GM23248 (cell line): ENCODE measurements at regions not wholly inside any gene's neighbourhood (a gene's known extent, or its start where the extent isn't known, plus 50 kb on each side); places are given as distances from the start of the nearest gene placed in this dataset.
A peak's percentile ranks its signal among the peaks of the same experiment; 100 is the strongest.

Experiments
- DNase-seq: peaks from one replicate; pipeline ENCODE4 v3.0.0-alpha.2; 2015
- H2AFZ ChIP-seq: fragments of 200-600 bp; sonication (generic); 2 replicates; pipeline ENCODE4 v1.6.1; 2016; ENCODE audit warnings: antibody characterized with exemption
- H3F3A ChIP-seq: fragments of 200-600 bp; sonication (generic); 2 replicates; pipeline ENCODE4 v1.6.1; 2016; ENCODE audit warnings: mild to moderate bottlenecking, antibody characterized with exemption, mixed run types; ENCODE audit not compliant: insufficient read depth
- H3K27ac ChIP-seq: fragments of 200-600 bp; sonication (generic); 2 replicates; pipeline ENCODE4 v1.5.1; 2016; ENCODE audit warnings: mild to moderate bottlenecking
- H3K27me3 ChIP-seq: fragments of 200-600 bp; sonication (generic); replicated peaks from 2 replicates; pipeline ENCODE4 v1.6.1; 2016; ENCODE audit warnings: mild to moderate bottlenecking; ENCODE audit not compliant: insufficient read depth
- H3K36me3 ChIP-seq: fragments of 200-600 bp; sonication (generic); 2 replicates; pipeline ENCODE4 v1.6.1; 2016; ENCODE audit warnings: low read depth, mild to moderate bottlenecking
- H3K4me1 ChIP-seq: fragments of 200-600 bp; sonication (generic); 2 replicates; pipeline ENCODE4 v1.6.1; 2016; ENCODE audit warnings: mild to moderate bottlenecking; ENCODE audit not compliant: insufficient read depth
- H3K4me2 ChIP-seq: fragments of 200-600 bp; sonication (generic); one replicate; pipeline ENCODE4 v1.6.1; 2016; ENCODE audit warnings: mild to moderate bottlenecking; ENCODE audit not compliant: unreplicated experiment
- H3K4me3 ChIP-seq: fragments of 200-600 bp; sonication (generic); 2 replicates; pipeline ENCODE4 v1.5.1; 2016; ENCODE audit warnings: mild to moderate bottlenecking
- H3K79me2 ChIP-seq: fragments of 200-600 bp; sonication (generic); 2 replicates; pipeline ENCODE4 v1.6.1; 2016; ENCODE audit warnings: mild to moderate bottlenecking; ENCODE audit not compliant: insufficient read depth
- H3K9ac ChIP-seq: fragments of 200-600 bp; sonication (generic); 2 replicates; pipeline ENCODE4 v1.6.1; 2016; ENCODE audit warnings: mild to moderate bottlenecking
- H3K9me2 ChIP-seq: fragments of 200-600 bp; sonication (generic); 2 replicates; pipeline ENCODE4 v1.6.1; 2016; ENCODE audit warnings: mixed run types, mild to moderate bottlenecking, moderate library complexity; ENCODE audit not compliant: insufficient read depth
- H3K9me3 ChIP-seq: fragments of 200-600 bp; sonication (generic); one replicate; pipeline ENCODE4 v1.6.1; 2017; ENCODE audit warnings: low read depth
- H4K20me1 ChIP-seq: fragments of 200-600 bp; sonication (generic); 2 replicates; pipeline ENCODE4 v1.6.0; 2016; ENCODE audit not compliant: insufficient read depth
- EZH2 ChIP-seq: fragments of 200-600 bp; sonication (generic); IDR thresholded peaks from 2 replicates; pipeline ENCODE4 v1.6.1; 2018; ENCODE audit warnings: antibody characterized with exemption, mild to moderate bottlenecking; ENCODE audit not compliant: insufficient read depth, poor library complexity, severe bottlenecking
- EZH2phosphoT487 ChIP-seq: fragments of 200-600 bp; sonication (generic); IDR thresholded peaks from 2 replicates; pipeline ENCODE4 v1.6.1; 2018; ENCODE audit warnings: antibody characterized with exemption, moderate library complexity, mild to moderate bottlenecking, low read depth; ENCODE audit not compliant: insufficient read depth
- WGBS, 2 experiments: methylation state at CpG; one replicate each; pipeline ENCODE4 v1.1.6; 2015 to 2017; ENCODE audit warnings: low lambda C conversion rate in 2 of 2, low coverage in 1 of 2; ENCODE audit errors: missing lambda C conversion rate in 2 of 2; 5-methylcytosine and 5-hydroxymethylcytosine counted together
- in situ Hi-C: fragments of 300-500 bp; cut with MboI; formaldehyde crosslinking; loops from 2 replicates; pipeline ENCODE4 v1.15.0; 2020

DNA sequence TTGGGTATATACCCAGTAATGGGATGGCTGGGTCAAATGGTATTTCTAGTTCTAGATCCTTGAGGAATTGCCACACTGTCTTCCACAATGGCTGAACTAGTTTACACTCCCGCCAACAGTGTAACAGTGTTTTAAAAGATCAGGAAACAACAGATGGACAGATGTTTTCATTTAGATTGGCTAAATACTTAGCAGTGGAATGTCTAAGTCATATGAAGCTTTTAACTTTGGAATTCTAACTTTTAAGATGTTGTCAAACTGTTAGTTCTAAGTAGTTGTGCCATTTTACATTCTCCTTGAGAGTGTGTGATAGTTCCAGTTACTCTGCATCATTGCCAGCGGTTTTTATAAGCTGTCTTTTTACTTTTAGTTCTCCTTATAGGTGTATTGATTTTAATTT, 688.8 kb downstream of the SEMA5A start:
- 9 to 10% methylated on average over 2 of the region's 2 CpGs for WGBS, 2 experiments
- Histone ChIP-seq H3K4me1 (no peaks in the 10 kb centered on the region), H3K36me3 (no peaks in the 10 kb centered on the region), H3K27me3 (no peaks in the 10 kb centered on the region), H3K9me3 (no peaks in the 10 kb centered on the region), H4K20me1 (no peaks in the 10 kb centered on the region), H3F3A (peaks cover 6% of the 10 kb centered on the region; the same call in 1 of the 2 replicates), H3K79me2 (no peaks in the 10 kb centered on the region), H3K4me2 (no peak overlapping the region), H3K27ac (no peak overlapping the region), H3K9me2 (no peaks in the 10 kb centered on the region; the same call in 1 of the 2 replicates), H3K9ac (no peak overlapping the region), H2AFZ (peak overlapping the region; percentile 60; the same call in 1 of the 2 replicates), H3K4me3 (no peak overlapping the region)
- in situ Hi-C loops: no loop called here
- TF ChIP-seq EZH2 (no peak), EZH2phosphoT487 (no peak)
- DNase-seq: peak; percentile 49

DNA sequence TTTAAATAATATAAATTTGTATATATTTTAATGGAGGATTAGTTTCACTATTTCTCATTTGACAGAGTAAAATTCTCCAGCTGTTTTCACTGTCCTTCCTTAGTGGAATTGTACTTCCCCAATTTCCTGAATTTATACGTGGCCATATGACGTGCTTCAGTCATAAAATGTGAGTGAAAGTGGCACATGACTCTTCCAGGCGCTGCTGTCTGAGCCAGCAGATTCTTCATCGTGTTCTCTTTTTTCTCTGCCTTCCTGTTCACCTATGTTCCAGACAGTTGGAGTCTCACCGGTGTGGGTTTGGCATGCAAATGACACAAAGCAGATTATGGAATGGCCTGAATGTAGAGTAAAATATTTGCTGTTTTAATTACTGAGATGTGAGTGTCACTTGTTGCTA, 684.1 kb downstream of the SEMA5A start:
- Histone ChIP-seq H3K4me1 (no peaks in the 10 kb centered on the region), H3F3A (peaks cover 6% of the 10 kb centered on the region; the same call in 1 of the 2 replicates), H3K27me3 (no peaks in the 10 kb centered on the region), H3K36me3 (no peaks in the 10 kb centered on the region), H2AFZ (peak overlapping the region; percentile 31; the same call in 1 of the 2 replicates), H3K79me2 (no peaks in the 10 kb centered on the region), H3K4me2 (no peak overlapping the region), H4K20me1 (no peaks in the 10 kb centered on the region), H3K9me2 (no peaks in the 10 kb centered on the region), H3K4me3 (no peak overlapping the region), H3K9ac (no peak overlapping the region), H3K27ac (no peak overlapping the region), H3K9me3 (no peaks in the 10 kb centered on the region)
- no peak for TF ChIP-seq EZH2
- no peak for DNase-seq
- in situ Hi-C loops: no loop called here
- 52% methylated on average over 5 of the region's 5 CpGs for WGBS, 2 experiments

DNA sequence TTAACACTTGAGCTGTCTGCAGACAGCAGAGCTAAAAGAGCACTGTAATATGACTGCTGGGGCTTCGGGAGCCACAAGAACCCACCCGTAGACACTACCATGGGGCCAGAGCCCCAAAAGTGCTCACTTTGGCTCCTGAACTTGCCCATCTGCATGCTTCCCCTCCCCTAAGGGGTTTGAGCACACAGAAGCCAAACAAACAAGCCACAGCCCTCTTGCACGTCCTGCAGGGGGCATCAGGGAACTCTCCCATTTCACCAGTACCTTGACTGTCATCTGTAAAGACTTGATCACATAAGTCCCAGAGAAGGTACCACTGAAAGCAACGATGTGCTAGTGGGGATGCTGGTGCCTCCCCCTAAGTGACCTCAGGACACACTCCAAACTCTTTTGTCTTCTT, 681.8 kb downstream of the SEMA5A start:
- WGBS, 2 experiments: 52 to 56% methylated on average over 4 of the region's 4 CpGs
- Histone ChIP-seq H3K9me2 (no peaks in the 10 kb centered on the region), H4K20me1 (no peaks in the 10 kb centered on the region), H3K9ac (no peak overlapping the region), H3F3A (no peaks in the 10 kb centered on the region), H3K9me3 (no peaks in the 10 kb centered on the region), H3K27me3 (no peaks in the 10 kb centered on the region), H2AFZ (no peak overlapping the region), H3K36me3 (no peaks in the 10 kb centered on the region), H3K27ac (no peak overlapping the region), H3K79me2 (no peaks in the 10 kb centered on the region), H3K4me1 (no peaks in the 10 kb centered on the region), H3K4me3 (no peak overlapping the region), H3K4me2 (no peak overlapping the region)
- TF ChIP-seq EZH2 (no peak), EZH2phosphoT487 (no peak)
- DNase-seq: peak; percentile 37
- in situ Hi-C loops: no loop called here

DNA sequence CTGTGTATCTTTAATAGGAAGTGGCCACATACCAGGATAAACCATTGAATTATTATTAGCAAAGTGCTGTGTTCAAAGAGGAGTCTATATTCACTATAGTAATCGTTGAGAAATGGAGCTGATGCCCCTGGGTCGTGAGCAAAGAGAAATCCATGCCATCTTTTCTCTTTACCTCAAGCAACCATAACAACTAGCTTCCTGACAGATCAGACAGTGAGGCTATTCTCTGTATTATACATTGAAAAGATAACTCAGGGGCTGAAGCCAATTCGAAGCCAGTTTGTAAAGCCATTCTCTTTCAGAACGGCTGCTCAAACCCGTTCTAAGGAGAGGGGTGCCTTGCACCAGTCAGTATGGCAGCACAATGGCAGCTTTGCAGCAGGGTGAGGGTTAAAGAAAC, 680.6 kb downstream of the SEMA5A start:
- no peaks in the 10 kb centered on the region for H3K9me3 ChIP-seq
- 58 to 73% methylated on average over 5 of the region's 5 CpGs for WGBS, 2 experiments
- no peak overlapping the region for H3K27ac ChIP-seq
- no peak overlapping the region for H3K9ac ChIP-seq
- H3K4me2 ChIP-seq: no peak overlapping the region
- TF ChIP-seq EZH2phosphoT487 (no peak), EZH2 (no peak)
- DNase-seq: no peak
- no peaks in the 10 kb centered on the region for H3K27me3 ChIP-seq
- no peak overlapping the region for H2AFZ ChIP-seq
- H3K4me1 ChIP-seq: no peaks in the 10 kb centered on the region
- no peak overlapping the region for H3K4me3 ChIP-seq
- in situ Hi-C loops: no loop called here
- no peaks in the 10 kb centered on the region for H4K20me1 ChIP-seq
- no peaks in the 10 kb centered on the region for H3K36me3 ChIP-seq
- no peaks in the 10 kb centered on the region for H3K9me2 ChIP-seq
- H3F3A ChIP-seq: no peaks in the 10 kb centered on the region
- no peaks in the 10 kb centered on the region for H3K79me2 ChIP-seq

DNA sequence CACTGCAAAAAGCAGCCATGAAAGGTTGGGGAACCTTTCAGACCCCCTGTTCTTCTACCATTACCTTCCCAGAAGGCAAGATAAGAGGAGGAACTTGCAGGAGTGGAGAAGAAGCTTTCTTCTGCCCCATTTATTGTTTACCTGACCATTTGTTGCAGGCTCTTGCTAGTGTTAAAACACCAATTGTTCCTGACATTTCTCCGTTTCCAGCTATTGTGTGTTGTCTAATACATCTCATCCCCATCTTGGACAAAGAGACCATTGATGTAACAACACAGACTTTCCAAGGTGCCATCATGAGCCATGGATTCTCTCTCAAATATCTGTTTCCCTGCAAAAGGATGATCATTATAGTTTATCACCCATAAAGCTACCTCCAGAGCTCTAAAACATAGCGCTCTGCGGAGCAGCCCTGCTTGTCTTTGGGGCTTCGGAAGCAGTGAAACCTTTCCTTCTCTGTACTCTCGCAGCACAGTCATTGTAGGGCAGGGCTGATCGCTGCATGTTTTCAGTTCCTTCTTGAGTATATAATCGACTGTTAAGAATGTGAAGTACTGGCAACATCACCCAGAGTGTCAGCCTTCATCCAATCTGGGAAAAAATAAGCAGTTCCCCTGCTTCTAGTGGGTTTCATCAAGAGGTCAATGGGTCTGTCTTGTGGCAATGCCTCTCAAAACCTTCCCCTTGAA, 680.0 kb downstream of the SEMA5A start:
- Histone ChIP-seq H3K79me2 (no peaks in the 10 kb centered on the region), H3K4me1 (no peaks in the 10 kb centered on the region), H2AFZ (no peak overlapping the region), H3K9me2 (no peaks in the 10 kb centered on the region), H4K20me1 (no peaks in the 10 kb centered on the region), H3K36me3 (no peaks in the 10 kb centered on the region), H3K27me3 (no peaks in the 10 kb centered on the region), H3K27ac (no peak overlapping the region), H3K4me3 (no peak overlapping the region), H3K4me2 (no peak overlapping the region), H3F3A (no peaks in the 10 kb centered on the region), H3K9ac (no peak overlapping the region), H3K9me3 (no peaks in the 10 kb centered on the region)
- TF ChIP-seq EZH2phosphoT487: no peak
- no peak for TF ChIP-seq EZH2
- DNase-seq: no peak
- in situ Hi-C loops: no loop called here
- 81% methylated on average over 7 of the region's 7 CpGs for WGBS, 2 experiments
